Mononuclear cell (primary cell): ENCODE measurements at regions not wholly inside any gene's neighbourhood (a gene's known extent, or its start where the extent isn't known, plus 50 kb on each side); places are given as distances from the start of the nearest gene placed in this dataset.

ENCODE experiments used
- H3K27me3 ChIP-seq: 2 replicates; pipeline ENCODE4 v1.6.0; 2011; ENCODE audit warnings: low read length, control low read depth; ENCODE audit not compliant: insufficient read depth
- H3K4me1 ChIP-seq: 2 replicates; pipeline ENCODE4 v1.5.1; 2011; ENCODE audit warnings: mild to moderate bottlenecking, low read length, control low read depth; ENCODE audit not compliant: insufficient read depth
- H3K4me3 ChIP-seq: 2 replicates; pipeline ENCODE4 v1.5.1; 2011; ENCODE audit warnings: mild to moderate bottlenecking, low read length, moderate library complexity
- H3K9me3 ChIP-seq: 2 replicates; pipeline ENCODE4 v1.5.1; 2011; ENCODE audit warnings: low read depth, mild to moderate bottlenecking, control low read depth, low read length

DNA sequence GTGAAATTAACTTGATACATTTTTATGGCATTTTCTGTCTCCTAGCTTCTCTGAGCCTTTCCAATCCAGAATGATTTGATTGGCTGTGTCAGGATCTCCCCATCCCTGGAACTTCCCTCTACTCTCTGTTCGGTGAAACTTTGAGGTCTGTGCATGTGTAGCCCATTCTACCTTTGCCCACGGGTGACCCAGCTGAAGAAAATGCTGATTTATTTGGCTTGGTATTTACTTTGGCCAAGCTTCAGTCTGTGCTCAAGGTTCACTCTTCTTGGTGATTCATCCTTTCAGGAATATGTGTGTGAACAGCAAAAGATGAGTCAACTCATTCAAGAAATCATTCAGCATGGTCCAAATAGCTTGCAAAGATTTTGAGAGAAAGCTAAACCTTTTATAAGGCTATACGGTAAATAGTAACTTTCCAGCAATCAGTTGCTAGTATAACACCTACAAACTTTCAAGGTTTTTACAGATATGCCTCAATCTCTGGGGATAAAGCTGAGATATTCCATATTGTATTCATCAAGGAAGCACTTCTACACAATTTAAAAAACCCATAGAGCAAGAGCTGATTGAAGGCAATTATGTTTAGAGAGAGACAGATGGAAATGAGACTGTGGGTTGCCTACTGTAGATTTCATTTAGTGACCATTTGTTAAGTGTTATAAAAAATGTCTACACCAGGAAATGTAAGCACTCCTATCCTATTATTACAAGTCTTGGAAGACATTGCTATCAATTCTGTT, 233.9 kb upstream of the CXXC4 start:
- H3K27me3 ChIP-seq: no peaks in the 10 kb centered on the region
- H3K9me3 ChIP-seq: no peaks in the 10 kb centered on the region
- H3K4me3 ChIP-seq: no peak overlapping the region
- H3K4me1 ChIP-seq: no peaks in the 10 kb centered on the region

DNA sequence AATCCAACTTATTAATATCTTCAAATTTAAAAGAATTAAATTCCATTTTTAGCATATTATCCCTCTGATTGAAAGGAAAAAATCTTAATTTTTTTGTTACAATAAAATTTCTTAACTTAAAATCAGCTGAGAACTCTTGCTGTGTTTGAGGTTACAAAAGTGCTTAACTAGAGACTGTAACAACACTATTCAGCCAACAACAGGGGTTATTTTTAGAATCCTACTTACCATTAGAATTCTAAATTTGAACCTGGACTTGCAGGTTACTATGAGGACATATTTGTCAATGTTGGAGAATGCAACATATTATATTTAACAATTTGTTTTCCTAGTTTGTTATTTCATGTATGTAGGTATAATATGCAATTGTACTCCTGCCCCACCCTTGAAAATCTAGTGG, 238.1 kb upstream of the CXXC4 start:
- Histone ChIP-seq H3K27me3 (no peaks in the 10 kb centered on the region), H3K4me3 (no peak overlapping the region), H3K4me1 (no peaks in the 10 kb centered on the region), H3K9me3 (no peaks in the 10 kb centered on the region)

DNA sequence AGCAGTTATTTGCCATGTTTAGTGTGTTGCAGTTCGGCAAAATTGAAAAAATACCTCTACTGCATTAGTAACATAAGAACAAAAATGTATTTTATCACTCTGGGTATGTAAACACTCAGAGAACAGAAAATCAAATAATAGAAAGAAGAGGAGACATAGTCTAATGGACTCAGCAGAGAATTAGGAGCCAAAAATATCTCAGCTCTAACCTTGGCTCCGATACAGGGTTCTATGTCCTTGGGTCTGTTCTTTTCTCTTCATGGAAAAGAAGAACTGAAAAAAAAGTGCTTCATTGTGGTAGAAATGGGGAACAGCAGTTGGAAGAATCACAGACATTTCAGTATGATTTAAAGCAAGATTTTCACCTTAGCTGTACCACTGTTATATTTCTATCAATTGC, 240.5 kb upstream of the CXXC4 start:
- Histone ChIP-seq H3K9me3 (no peaks in the 10 kb centered on the region), H3K27me3 (no peaks in the 10 kb centered on the region), H3K4me3 (no peak overlapping the region), H3K4me1 (no peaks in the 10 kb centered on the region)

DNA sequence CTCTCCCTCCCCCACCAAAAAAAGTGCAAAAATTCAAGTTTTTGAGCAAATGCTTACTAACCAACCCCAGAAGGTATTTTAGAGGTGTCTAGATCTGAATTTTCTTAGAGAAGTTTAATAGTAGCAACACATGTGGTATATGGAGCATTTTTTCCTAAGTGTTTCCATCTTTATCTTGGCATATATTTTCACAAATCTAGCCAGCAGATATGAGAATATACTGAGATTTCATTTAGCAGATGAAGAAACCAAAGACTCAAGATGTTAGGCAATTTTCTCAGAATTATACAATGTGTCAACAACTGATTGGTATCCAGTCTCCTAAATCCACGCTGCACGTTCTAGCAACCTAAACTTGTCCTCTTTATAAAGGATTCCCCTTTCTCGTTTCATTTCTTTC, 245.5 kb upstream of the CXXC4 start:
- H3K4me1 ChIP-seq: no peaks in the 10 kb centered on the region
- no peaks in the 10 kb centered on the region for H3K9me3 ChIP-seq
- no peak overlapping the region for H3K4me3 ChIP-seq
- no peaks in the 10 kb centered on the region for H3K27me3 ChIP-seq

DNA sequence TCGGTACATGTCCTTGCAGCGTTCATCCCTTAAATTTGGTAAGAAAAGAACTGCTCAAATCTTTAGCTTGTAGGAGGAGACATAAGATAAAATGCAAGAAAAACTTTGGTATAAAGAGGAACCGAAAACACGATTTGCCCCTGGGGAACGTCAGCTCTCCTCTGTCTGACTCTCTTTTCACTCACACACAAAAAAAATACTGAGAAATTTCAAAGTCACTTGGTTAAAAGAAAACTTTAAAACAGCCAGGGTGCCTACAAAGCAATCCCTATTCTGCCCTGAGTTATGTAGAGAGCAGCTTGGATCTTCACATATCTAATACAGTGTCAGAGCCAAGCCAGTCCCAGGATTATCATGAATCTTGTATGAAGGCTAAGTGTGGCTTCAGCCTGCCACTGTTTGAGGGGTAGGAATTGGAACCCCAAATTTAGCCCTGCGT, 248.5 kb upstream of the CXXC4 start:
- Histone ChIP-seq H3K4me1 (no peaks in the 10 kb centered on the region), H3K27me3 (no peaks in the 10 kb centered on the region), H3K4me3 (no peak overlapping the region), H3K9me3 (no peaks in the 10 kb centered on the region)

DNA sequence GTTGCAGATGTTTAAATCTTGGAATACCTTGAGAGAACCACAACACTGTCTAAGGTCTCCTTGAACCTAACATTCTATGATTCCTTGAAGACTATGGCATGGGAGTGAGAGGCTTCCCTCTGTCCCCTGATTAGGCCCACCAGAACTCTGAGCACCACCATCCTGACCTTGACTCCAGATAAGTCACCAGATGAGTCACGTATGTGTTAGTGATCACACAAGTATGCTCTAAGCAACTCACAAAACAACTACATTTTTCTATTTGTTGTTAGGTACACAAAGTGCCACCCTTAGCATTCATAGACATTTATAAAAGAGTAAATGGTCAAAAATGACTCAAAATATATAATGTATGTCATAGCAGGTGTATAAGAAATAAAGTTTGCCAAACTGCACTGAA, 252.9 kb upstream of the CXXC4 start:
- no peaks in the 10 kb centered on the region for H3K27me3 ChIP-seq
- no peak overlapping the region for H3K4me3 ChIP-seq
- H3K4me1 ChIP-seq: no peaks in the 10 kb centered on the region
- H3K9me3 ChIP-seq: no peaks in the 10 kb centered on the region

DNA sequence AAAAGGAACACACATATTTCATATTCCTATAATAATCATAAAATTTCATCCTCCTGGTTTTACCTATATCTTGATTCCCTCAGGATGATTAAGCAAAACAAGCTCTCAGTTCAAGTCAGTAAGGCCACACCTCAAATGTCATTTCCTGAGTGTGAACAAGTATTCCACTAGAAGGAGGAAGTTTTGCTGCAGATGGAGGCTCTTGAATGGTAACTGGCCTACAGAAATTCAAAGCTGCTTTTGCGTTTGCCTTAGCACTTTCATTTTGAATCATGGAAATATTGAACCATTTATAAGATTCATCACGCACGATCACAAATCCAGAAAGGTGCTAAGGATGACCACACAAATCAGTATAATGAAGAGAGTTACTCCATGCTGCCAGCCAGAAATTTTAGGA, 254.4 kb upstream of the CXXC4 start:
- no peaks in the 10 kb centered on the region for H3K27me3 ChIP-seq
- no peaks in the 10 kb centered on the region for H3K4me1 ChIP-seq
- H3K9me3 ChIP-seq: no peaks in the 10 kb centered on the region
- H3K4me3 ChIP-seq: no peak overlapping the region

DNA sequence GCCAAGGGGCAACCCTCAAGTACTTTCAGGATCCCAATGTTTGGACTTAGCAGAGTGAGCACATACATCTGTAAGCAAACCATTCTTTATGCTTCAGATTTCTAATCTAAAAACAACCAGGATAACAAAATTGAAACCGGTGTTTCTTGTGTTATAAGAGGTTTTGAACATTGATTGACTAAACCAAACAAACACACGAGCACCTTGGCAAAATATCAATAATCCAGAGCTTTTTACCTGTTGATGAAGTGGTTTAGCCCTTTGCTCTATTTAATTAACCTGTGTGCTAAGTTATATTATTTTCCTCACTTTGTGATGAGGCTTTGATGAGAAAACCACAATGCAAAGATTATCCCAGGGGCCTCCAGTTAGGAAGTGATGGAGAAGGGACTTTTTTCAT, 255.3 kb upstream of the CXXC4 start:
- Histone ChIP-seq H3K27me3 (no peaks in the 10 kb centered on the region), H3K4me1 (no peaks in the 10 kb centered on the region), H3K4me3 (no peak overlapping the region), H3K9me3 (no peaks in the 10 kb centered on the region)

DNA sequence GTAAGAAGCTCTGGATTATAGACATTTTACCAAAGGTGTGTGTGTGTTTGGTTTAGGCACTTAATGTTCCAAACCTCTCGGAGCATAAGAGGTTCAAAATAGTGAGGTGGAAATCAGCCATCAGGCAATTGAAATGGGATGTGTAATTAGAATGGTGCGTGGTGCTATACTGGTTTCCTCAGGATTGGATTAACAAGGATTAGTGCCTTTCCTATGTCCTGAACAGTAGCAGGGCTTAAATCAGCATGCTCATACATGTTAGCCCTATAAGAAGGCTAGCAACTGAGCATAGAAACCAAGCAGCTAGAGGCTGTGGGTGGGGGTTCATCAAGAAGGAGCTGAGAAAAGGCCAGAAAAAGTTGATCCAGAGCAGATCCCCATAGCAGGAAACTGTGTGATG, 256.8 kb upstream of the CXXC4 start:
- Histone ChIP-seq H3K4me3 (no peak overlapping the region), H3K9me3 (no peaks in the 10 kb centered on the region), H3K27me3 (no peaks in the 10 kb centered on the region), H3K4me1 (no peaks in the 10 kb centered on the region)

DNA sequence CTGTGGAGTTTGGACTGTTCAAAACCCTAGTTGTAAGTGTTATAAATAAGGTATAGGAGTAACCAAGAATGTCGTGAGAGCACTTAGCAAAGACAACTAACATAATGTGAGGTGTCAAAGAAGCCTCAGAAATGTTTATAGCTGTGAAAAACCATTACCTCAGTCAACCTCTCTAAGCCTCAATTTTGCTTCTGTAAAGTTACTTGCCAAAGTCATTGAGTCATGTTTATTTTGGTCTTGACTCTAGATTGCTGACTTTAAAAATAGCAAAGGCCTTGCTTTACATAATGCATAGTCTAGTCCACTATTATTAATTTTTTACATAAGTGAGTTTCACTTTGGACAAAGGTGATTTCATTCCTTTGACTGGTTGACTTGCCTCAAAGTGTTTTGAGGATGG, 257.6 kb upstream of the CXXC4 start:
- no peak overlapping the region for H3K4me3 ChIP-seq
- no peaks in the 10 kb centered on the region for H3K27me3 ChIP-seq
- H3K9me3 ChIP-seq: no peaks in the 10 kb centered on the region
- H3K4me1 ChIP-seq: no peaks in the 10 kb centered on the region

DNA sequence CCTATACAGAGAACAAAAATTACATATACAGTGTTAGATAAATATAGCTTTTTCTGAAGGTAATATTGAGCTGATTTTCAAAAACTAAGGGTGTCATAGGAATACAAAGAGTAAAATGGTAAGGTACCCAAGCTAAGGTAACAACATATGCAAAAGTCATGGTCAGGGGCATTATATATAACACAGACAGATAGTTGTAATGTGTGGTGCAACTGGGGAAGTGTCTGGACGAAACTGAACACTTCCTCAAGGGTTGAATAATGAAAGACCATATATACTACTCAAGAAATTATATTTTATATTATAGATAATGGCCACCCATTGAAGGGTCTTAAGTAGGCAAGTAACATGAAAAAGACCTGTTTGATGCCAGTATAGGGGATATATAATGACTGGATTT, 262.1 kb upstream of the CXXC4 start:
- H3K4me3 ChIP-seq: no peak overlapping the region

DNA sequence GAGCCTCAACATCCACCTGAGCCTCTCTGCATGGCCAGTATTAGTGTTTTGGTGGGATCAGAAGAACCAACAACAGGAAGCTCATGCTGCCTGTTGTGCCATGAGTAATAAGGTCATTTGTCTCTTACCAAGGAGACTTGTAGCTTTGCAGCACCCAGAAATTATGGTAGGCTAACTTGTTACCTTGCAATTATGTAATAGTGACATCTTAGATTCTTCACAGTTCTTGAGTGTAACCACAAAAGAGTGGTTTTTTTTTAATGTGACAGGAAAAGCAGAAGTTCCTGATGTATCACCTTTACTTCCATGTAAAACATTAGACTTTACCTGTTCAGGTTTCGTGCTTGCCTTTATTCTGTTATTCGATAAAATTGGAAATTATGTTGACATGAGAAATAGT, 263.9 kb upstream of the CXXC4 start:
- Histone ChIP-seq H3K4me3 (no peak overlapping the region), H3K4me1 (no peaks in the 10 kb centered on the region), H3K27me3 (no peaks in the 10 kb centered on the region), H3K9me3 (no peaks in the 10 kb centered on the region)

More for the DNA sequence above, 262.1 kb upstream of the CXXC4 start:
- Histone ChIP-seq H3K27me3 (no peaks in the 10 kb centered on the region), H3K9me3 (no peaks in the 10 kb centered on the region), H3K4me1 (no peaks in the 10 kb centered on the region)

DNA sequence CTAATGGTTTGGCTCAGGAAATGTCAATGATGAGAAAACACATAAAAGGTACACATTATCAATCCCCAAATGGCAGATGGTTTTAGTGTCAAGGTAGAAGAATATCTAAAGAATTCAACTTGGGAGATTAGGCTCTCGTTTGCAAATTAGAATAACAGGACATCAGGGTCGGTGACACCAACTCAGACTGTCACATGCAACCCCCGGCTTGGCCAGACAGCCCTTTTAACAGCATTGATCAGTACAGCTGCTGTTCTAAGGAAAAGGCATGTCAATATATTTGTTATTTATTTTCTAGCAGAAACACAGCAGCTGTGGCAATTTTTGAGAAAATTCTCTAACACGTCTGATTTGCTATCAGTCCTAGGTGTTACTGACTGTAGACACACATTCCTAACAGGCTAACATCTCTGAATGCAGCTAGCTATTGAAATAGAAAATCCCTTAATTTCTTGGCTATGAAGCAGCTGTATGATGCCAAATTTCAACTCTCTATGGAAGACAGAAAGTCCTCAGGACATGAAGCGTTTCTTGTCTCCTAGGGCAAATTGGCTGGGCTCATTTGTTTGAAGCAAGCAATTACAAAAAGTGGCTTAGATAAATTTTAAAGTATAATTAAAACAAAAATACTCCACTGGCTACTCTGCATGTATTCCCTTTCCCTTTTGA, 269.0 kb upstream of the CXXC4 start:
- Histone ChIP-seq H3K27me3 (no peaks in the 10 kb centered on the region), H3K4me1 (no peaks in the 10 kb centered on the region), H3K9me3 (no peaks in the 10 kb centered on the region), H3K4me3 (no peak overlapping the region)

DNA sequence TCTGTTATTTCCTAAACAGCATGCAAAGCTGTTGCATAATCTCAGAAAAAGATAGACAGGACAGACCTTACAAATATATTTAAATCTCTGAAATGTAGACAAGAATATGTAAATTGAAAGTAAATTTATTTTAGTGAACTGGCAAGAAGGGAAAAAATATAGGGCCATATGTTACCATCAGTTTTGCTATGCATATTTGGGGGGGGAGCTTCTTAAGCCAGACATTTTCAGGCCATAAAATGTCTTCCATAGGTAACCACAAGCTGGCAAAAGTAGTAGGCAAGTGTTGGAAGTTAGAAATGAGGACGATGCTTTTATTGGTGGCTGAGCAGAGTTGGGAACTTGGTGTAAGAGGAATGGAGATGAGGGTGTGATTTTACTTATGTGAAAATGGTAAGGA, 272.0 kb upstream of the CXXC4 start:
- no peak overlapping the region for H3K4me3 ChIP-seq
- no peaks in the 10 kb centered on the region for H3K9me3 ChIP-seq
- no peaks in the 10 kb centered on the region for H3K4me1 ChIP-seq
- no peaks in the 10 kb centered on the region for H3K27me3 ChIP-seq

DNA sequence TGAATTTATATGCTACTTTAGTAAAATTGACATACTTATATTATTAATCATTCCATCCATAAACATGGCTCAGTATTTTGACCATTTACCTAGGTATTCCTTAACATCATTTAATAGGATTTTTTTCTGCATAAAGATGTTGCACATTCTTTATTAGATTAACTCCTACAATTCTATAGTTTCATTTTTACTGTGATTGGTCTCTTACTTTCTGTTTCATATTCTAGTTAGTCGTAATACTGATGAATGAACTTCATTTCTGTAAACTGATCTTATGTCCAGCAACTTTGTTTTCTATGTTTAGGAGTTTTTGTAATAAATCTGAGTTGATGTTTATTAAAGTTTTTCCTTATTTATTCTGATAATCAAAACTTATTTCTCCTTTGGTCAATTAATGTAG, 278.2 kb upstream of the CXXC4 start:
- H3K27me3 ChIP-seq: no peaks in the 10 kb centered on the region
- no peaks in the 10 kb centered on the region for H3K4me1 ChIP-seq
- H3K9me3 ChIP-seq: no peaks in the 10 kb centered on the region
- no peak overlapping the region for H3K4me3 ChIP-seq
